Upper lobe of left lung (tissue), 4 donors: ENCODE measurements at regions not wholly inside any gene's neighbourhood (a gene's known extent, or its start where the extent isn't known, plus 50 kb on each side); places are given as distances from the start of the nearest gene placed in this dataset.

Experiments used
- EP300 ChIP-seq, 4 donors: sonication (generic); formaldehyde crosslinking; IDR thresholded peaks; one replicate each; pipeline ENCODE4 v1.5.1; 2017; ENCODE audit warnings: antibody characterized with exemption in 4 of 4, control low read depth in 2 of 4
- POLR2A ChIP-seq, 4 donors: fragments of 450-650 bp; IDR thresholded peaks; one replicate each; pipeline ENCODE4 v1.5.1; 2016 to 2017; ENCODE audit warnings: antibody characterized with exemption in 4 of 4, mild to moderate bottlenecking in 2 of 4
- POLR2AphosphoS5 ChIP-seq, 2 donors: sonication (generic); formaldehyde crosslinking; IDR thresholded peaks; one replicate each; pipeline ENCODE4 v1.5.1; 2017; ENCODE audit warnings: antibody characterized with exemption in 2 of 2
- TF ChIP-seq, protein P1 (sequence below), 6 experiments: fragments of 450-650 bp in 4 of 6; fragments of 200-600 bp in 2 of 6; sonication (generic) in 2 of 6; IDR thresholded peaks; one replicate each; pipeline ENCODE4 v1.5.1; 2016 to 2019; ENCODE audit warnings: antibody characterized with exemption in 6 of 6

DNA sequence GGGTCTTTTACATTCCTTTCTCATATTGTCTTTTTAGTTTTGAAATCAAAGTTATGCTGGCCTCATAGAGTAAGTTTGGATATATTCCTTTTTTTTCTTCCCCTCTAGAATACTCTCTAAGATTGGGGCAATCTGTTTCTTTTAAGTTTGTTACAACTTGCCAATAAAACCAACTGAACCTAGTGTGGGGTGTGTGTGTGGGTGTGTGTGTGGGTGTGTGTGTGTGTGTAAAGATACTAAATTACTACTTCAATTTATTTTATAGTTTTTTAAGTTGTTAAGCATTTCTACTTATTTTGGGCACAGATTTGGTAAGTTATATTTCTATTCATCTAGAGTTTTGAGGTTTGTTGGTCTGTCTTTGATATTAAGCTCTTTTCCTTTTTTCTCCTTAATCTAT, 198.2 kb upstream of the TMC3 start:
- TF ChIP-seq, protein P1, sequence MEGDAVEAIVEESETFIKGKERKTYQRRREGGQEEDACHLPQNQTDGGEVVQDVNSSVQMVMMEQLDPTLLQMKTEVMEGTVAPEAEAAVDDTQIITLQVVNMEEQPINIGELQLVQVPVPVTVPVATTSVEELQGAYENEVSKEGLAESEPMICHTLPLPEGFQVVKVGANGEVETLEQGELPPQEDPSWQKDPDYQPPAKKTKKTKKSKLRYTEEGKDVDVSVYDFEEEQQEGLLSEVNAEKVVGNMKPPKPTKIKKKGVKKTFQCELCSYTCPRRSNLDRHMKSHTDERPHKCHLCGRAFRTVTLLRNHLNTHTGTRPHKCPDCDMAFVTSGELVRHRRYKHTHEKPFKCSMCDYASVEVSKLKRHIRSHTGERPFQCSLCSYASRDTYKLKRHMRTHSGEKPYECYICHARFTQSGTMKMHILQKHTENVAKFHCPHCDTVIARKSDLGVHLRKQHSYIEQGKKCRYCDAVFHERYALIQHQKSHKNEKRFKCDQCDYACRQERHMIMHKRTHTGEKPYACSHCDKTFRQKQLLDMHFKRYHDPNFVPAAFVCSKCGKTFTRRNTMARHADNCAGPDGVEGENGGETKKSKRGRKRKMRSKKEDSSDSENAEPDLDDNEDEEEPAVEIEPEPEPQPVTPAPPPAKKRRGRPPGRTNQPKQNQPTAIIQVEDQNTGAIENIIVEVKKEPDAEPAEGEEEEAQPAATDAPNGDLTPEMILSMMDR (IDR thresholded peaks at IDR 0.05) = no peak
- TF ChIP-seq POLR2A (IDR thresholded peaks at IDR 0.05) (no peak), EP300 (IDR thresholded peaks at IDR 0.05) (no peak), POLR2AphosphoS5 (IDR thresholded peaks at IDR 0.05) (no peak)
